D721Med (cell line): ENCODE measurements at regions not wholly inside any gene's neighbourhood (a gene's known extent, or its start where the extent isn't known, plus 50 kb on each side); places are given as distances from the start of the nearest gene placed in this dataset.

Experiments used
- DNase-seq: peaks from one replicate; pipeline ENCODE4 v3.0.0; 2011; ENCODE audit warnings: low spot score; ENCODE audit not compliant: insufficient read length
- FAIRE-seq: peaks from 2 replicates; lab custom pipeline; 2011; peaks lifted over from hg19 to GRCh38; lab: Jason Lieb, UNC
- CTCF ChIP-seq: IDR thresholded peaks from 2 replicates; pipeline ENCODE4 v1.5.1; 2012; ENCODE audit warnings: mild to moderate bottlenecking, control low read depth; ENCODE audit not compliant: insufficient read depth; ENCODE audit errors: missing control alignments

- TF ChIP-seq CTCF, result no peak
- FAIRE-seq, result no peak
- no peak for DNase-seq
Observed at GRCh38 chr6:19417713-19418112, 419.5 kb upstream of the ID4 start.

GRCh38 chr6:19424853-19425252 is 412.3 kb upstream of the ID4 start:
- DNase-seq, result no peak
- FAIRE-seq, result no peak
- no peak for TF ChIP-seq CTCF

- DNase-seq, result no peak
- FAIRE-seq, result no peak
- TF ChIP-seq CTCF, result no peak
Observed at GRCh38 chr6:19427548-19427947, 409.6 kb upstream of the ID4 start.

- no peak for DNase-seq
- no peak for FAIRE-seq
- no peak for TF ChIP-seq CTCF
Observed at GRCh38 chr6:19432966-19433498, 404.1 kb upstream of the ID4 start.

GRCh38 chr6:19434065-19434464 is 403.1 kb upstream of the ID4 start:
- FAIRE-seq, result no peak
- TF ChIP-seq CTCF, result no peak
- DNase-seq, result no peak

- FAIRE-seq (no peak), DNase-seq (no peak)
- TF ChIP-seq CTCF, result no peak
Observed at GRCh38 chr6:19435755-19436154, 401.4 kb upstream of the ID4 start.

- DNase-seq (no peak), FAIRE-seq (no peak)
- no peak for TF ChIP-seq CTCF
Observed at GRCh38 chr6:19438566-19439353, 398.4 kb upstream of the ID4 start.
